GM23338 (cell line): ENCODE measurements at regions not wholly inside any gene's neighbourhood (a gene's known extent, or its start where the extent isn't known, plus 50 kb on each side); places are given as distances from the start of the nearest gene placed in this dataset.
"Not testable (repeated sequence)": the region's sequence is repeated elsewhere in the genome, so short reads cannot be mapped to it uniquely, and the experiment has no call there.

Experiments used
- ATAC-seq: fragments of 200-7000 bp; cut with Tn5 transposase; 3 replicates; pipeline ENCODE4 v1.9.1; 2020
- DNase-seq: peaks from one replicate; pipeline ENCODE4 v3.0.0-alpha.2; 2015; ENCODE audit warnings: low spot score
- H2AFZ ChIP-seq: fragments of 200-600 bp; sonication (generic); 2 replicates; pipeline ENCODE4 v1.8.0; 2016; ENCODE audit warnings: antibody characterized with exemption, mild to moderate bottlenecking, moderate library complexity
- H3F3A ChIP-seq: fragments of 200-600 bp; sonication (generic); replicated peaks from 2 replicates; pipeline ENCODE4 v1.8.0; 2017; ENCODE audit warnings: antibody characterized with exemption, mixed run types, low read depth
- H3K27ac ChIP-seq: fragments of 200-600 bp; sonication (generic); 2 replicates; pipeline ENCODE4 v1.6.1; 2016; ENCODE audit warnings: low read depth
- H3K27me3 ChIP-seq: fragments of 200-600 bp; sonication (generic); 2 replicates; pipeline ENCODE4 v1.8.0; 2016; ENCODE audit warnings: mild to moderate bottlenecking, mixed run types, moderate library complexity; ENCODE audit not compliant: insufficient read depth
- H3K36me3 ChIP-seq: fragments of 200-600 bp; sonication (generic); 2 replicates; pipeline ENCODE4 v1.8.0; 2016; ENCODE audit warnings: mild to moderate bottlenecking; ENCODE audit not compliant: insufficient read depth
- H3K4me1 ChIP-seq: fragments of 200-600 bp; sonication (generic); 2 replicates; pipeline ENCODE4 v1.8.0; 2016; ENCODE audit warnings: mild to moderate bottlenecking, moderate library complexity; ENCODE audit not compliant: insufficient read depth
- H3K4me2 ChIP-seq: fragments of 200-600 bp; sonication (generic); 2 replicates; pipeline ENCODE4 v1.7.1; 2017; ENCODE audit warnings: mixed run types
- H3K4me3 ChIP-seq: fragments of 200-600 bp; sonication (generic); 2 replicates; pipeline ENCODE4 v1.6.1; 2016; ENCODE audit warnings: mixed run types
- H3K79me2 ChIP-seq: fragments of 200-600 bp; sonication (generic); replicated peaks from 2 replicates; pipeline ENCODE4 v1.8.0; 2017; ENCODE audit warnings: mild to moderate bottlenecking; ENCODE audit not compliant: insufficient read depth
- H3K9me2 ChIP-seq: fragments of 200-600 bp; sonication (generic); 2 replicates; pipeline ENCODE4 v1.8.0; 2017; ENCODE audit not compliant: insufficient read depth
- H4K20me1 ChIP-seq: fragments of 200-600 bp; sonication (generic); replicated peaks from 2 replicates; pipeline ENCODE4 v1.8.0; 2017; ENCODE audit warnings: mild to moderate bottlenecking; ENCODE audit not compliant: insufficient read depth
- H3K27ac Mint-ChIP-seq: 2 replicates; pipeline ENCODE4 v1.8.0; 2020; ENCODE audit warnings: inconsistent platforms, mild to moderate bottlenecking, moderate library complexity, mixed read lengths
- H3K27me3 Mint-ChIP-seq: 3 replicates; pipeline ENCODE4 v1.8.0; 2022; ENCODE audit warnings: low read depth, mild to moderate bottlenecking, moderate library complexity, mixed read lengths, inconsistent platforms; ENCODE audit not compliant: insufficient read depth, poor library complexity
- H3K36me3 Mint-ChIP-seq: 3 replicates; pipeline ENCODE4 v1.8.0; 2021; ENCODE audit warnings: low read depth, mild to moderate bottlenecking, inconsistent platforms, moderate library complexity, mixed read lengths
- H3K4me1 Mint-ChIP-seq: 3 replicates; pipeline ENCODE4 v1.8.0; 2020; ENCODE audit warnings: mild to moderate bottlenecking, inconsistent platforms, mixed read lengths
- H3K4me3 Mint-ChIP-seq: 3 replicates; pipeline ENCODE4 v1.8.0; 2021; ENCODE audit warnings: moderate library complexity, mild to moderate bottlenecking, inconsistent platforms, mixed read lengths
- H3K9me3 Mint-ChIP-seq: 3 replicates; pipeline ENCODE4 v1.8.0; 2020; ENCODE audit warnings: moderate library complexity, mild to moderate bottlenecking, inconsistent platforms, mixed read lengths
- CTCF ChIP-seq, 2 experiments: fragments of 200-600 bp in 1 of 2; sonication (generic) in 1 of 2; conservative IDR thresholded peaks; 2 replicates each; pipeline versions ENCODE4 v1.5.1 to v1.6.1; 2016 to 2017; ENCODE audit warnings: antibody characterized with exemption in 2 of 2, low read depth in 2 of 2, mild to moderate bottlenecking in 2 of 2, moderate library complexity in 1 of 2
- ETS1 ChIP-seq: IDR thresholded peaks from 2 replicates; pipeline ENCODE4 v1.6.1; 2016; ENCODE audit warnings: antibody characterized with exemption
- EZH2phosphoT487 ChIP-seq: fragments of 200-600 bp; sonication (generic); IDR thresholded peaks from one replicate; pipeline ENCODE4 v1.8.1; 2018; ENCODE audit warnings: antibody characterized with exemption; ENCODE audit not compliant: unreplicated experiment
- JUNB ChIP-seq: IDR thresholded peaks from one replicate; pipeline ENCODE4 v1.6.1; 2016; ENCODE audit warnings: antibody characterized with exemption; ENCODE audit not compliant: unreplicated experiment
- NANOG ChIP-seq: IDR thresholded peaks from 2 replicates; pipeline ENCODE4 v1.6.1; 2016; ENCODE audit warnings: antibody characterized with exemption, borderline replicate concordance
- POLR2AphosphoS5 ChIP-seq: IDR thresholded peaks from 2 replicates; pipeline ENCODE4 v1.6.1; 2016; ENCODE audit warnings: antibody characterized with exemption, low read depth
- ZNF114 ChIP-seq: fragments of 250-450 bp; sonication (Bioruptor Pico); IDR thresholded peaks from 2 replicates; pipeline ENCODE4 v1.5.0; 2020; ENCODE audit warnings: mild to moderate bottlenecking, moderate library complexity

- Histone ChIP-seq H3K79me2 (peaks cover 24% of the 10 kb centered on the region), H3K4me2 (peak overlapping the region; percentile 96), H3F3A (no peaks in the 10 kb centered on the region), H3K9me2 (no peaks in the 10 kb centered on the region), H3K4me3 (peak overlapping the region; percentile 74), H3K27me3 (no peaks in the 10 kb centered on the region), H2AFZ (peak overlapping the region; percentile 78; the same call in 1 of the 2 replicates), H3K36me3 (peaks cover 8% of the 10 kb centered on the region), H3K4me1 (peaks cover 4% of the 10 kb centered on the region; the same call in 1 of the 2 replicates), H4K20me1 (peaks cover 12% of the 10 kb centered on the region), H3K27ac (no peak overlapping the region)
- peak overlapping the region; percentile 94 for H3K4me3 Mint-ChIP-seq
- peak overlapping the region; percentile 70; the same call in 1 of the 2 replicates for H3K27ac Mint-ChIP-seq
- no peaks in the 10 kb centered on the region; the same call in 2 of the 3 replicates for H3K9me3 Mint-ChIP-seq
- ATAC-seq (peak; percentile 22), DNase-seq (peak; percentile 43)
- H3K4me1 Mint-ChIP-seq = peaks cover 12% of the 10 kb centered on the region
- TF ChIP-seq CTCF (conservative IDR thresholded peaks at IDR 0.05; ENCODE audit: low read depth in 2 of 2) (0 out of 4 replicates have a peak, but pooled peaks of 1 of the 2 experiments have one; percentile 8), ZNF114 (CRISPR knock-in tag) (no peak)
- peaks cover 13% of the 10 kb centered on the region for H3K27me3 Mint-ChIP-seq
- peaks cover 26% of the 10 kb centered on the region for H3K36me3 Mint-ChIP-seq
Observed at GRCh38 chr7:149624006-149624405, 126.4 kb upstream of the ZNF746 start.

GRCh38 chr7:149623262-149623997 is 125.8 kb upstream of the ZNF746 start:
- DNase-seq, H3K9me2 ChIP-seq, H3K27me3 ChIP-seq, H3K4me1 ChIP-seq, H3K27ac ChIP-seq, H3F3A ChIP-seq, ATAC-seq, H3K9me3 Mint-ChIP-seq: not testable (repeated sequence)
- Mint-ChIP-seq H3K4me1 (peaks cover 12% of the 10 kb centered on the region), H3K27me3 (peaks cover 16% of the 10 kb centered on the region), H3K27ac (peak overlapping the region; percentile 70; the same call in 1 of the 2 replicates), H3K36me3 (peaks cover 31% of the 10 kb centered on the region), H3K4me3 (peak overlapping the region; percentile 94)
- peaks cover 12% of the 10 kb centered on the region for H4K20me1 ChIP-seq
- H3K4me3 ChIP-seq = peak overlapping the region; percentile 74
- H3K79me2 ChIP-seq = peaks cover 24% of the 10 kb centered on the region
- H3K4me2 ChIP-seq = peak overlapping the region; percentile 96
- H2AFZ ChIP-seq = peak overlapping the region; percentile 78; the same call in 1 of the 2 replicates
- peaks cover 14% of the 10 kb centered on the region for H3K36me3 ChIP-seq

DNA sequence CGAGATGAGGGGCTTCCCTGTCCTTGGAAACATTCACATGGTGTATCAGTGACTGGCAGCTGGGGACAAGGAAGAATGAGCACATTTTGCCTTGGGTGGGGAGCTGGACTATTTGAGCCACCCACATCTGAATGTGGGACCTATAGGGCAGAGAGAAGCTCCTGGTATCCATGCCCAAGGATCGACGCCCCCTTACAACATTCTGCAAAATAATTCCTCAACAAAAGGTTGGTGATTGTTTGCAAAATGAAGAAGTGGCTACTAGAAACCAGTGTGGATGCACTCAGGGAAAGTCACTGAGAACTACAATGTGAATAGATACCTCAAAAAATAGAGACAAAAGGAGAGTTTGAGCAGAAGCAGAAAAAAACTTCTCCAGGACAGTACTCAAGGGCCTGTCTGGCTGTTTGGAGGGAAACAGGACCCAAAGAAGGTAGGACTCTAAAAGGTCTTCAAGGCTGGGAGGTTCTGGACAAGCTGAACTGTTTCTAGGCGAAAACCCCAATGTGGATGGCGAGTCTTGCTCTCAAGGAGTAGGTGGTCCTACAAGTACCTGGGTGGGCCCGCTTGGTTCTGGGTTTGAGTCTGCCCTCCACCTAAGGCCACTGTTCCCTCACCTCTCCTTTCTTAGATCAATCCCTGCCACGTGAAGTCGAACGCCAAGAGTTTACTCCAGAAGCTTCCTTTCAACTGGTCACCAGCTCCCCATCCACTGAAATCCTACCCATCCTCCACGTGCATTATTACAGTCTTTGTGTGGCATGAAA is 125.0 kb upstream of the ZNF746 start:
- DNase-seq = no peak
- no peak for ATAC-seq
- peak overlapping the region; percentile 94; the same call in 2 of the 3 replicates for H3K4me3 Mint-ChIP-seq
- H3K27me3 Mint-ChIP-seq = peaks cover 18% of the 10 kb centered on the region
- H3K79me2 ChIP-seq = peaks cover 24% of the 10 kb centered on the region
- no peaks in the 10 kb centered on the region for H3K27me3 ChIP-seq
- H2AFZ ChIP-seq = no peak overlapping the region
- peaks cover 12% of the 10 kb centered on the region; the same call in 1 of the 2 replicates for H4K20me1 ChIP-seq
- H3K9me2 ChIP-seq = no peaks in the 10 kb centered on the region
- no peaks in the 10 kb centered on the region; the same call in 2 of the 3 replicates for H3K9me3 Mint-ChIP-seq
- peaks cover 4% of the 10 kb centered on the region; the same call in 1 of the 2 replicates for H3K4me1 ChIP-seq
- H3K36me3 Mint-ChIP-seq = peaks cover 39% of the 10 kb centered on the region
- peaks cover 17% of the 10 kb centered on the region for H3K36me3 ChIP-seq
- H3F3A ChIP-seq = no peaks in the 10 kb centered on the region
- H3K4me1 Mint-ChIP-seq = peaks cover 12% of the 10 kb centered on the region
- H3K4me3 ChIP-seq = peak overlapping the region; percentile 74; the same call in 1 of the 2 replicates
- no peak overlapping the region for H3K27ac ChIP-seq
- H3K27ac Mint-ChIP-seq = no peak overlapping the region
- H3K4me2 ChIP-seq = peak overlapping the region; percentile 96
- no peak for TF ChIP-seq NANOG
- no peak for TF ChIP-seq ETS1
- no peak for TF ChIP-seq POLR2AphosphoS5
- TF ChIP-seq CTCF (conservative IDR thresholded peaks at IDR 0.05; ENCODE audit: low read depth in 2 of 2) = no peak
- TF ChIP-seq EZH2phosphoT487 = no peak
- no peak for TF ChIP-seq JUNB
